ENCODE measurements at regions not wholly inside any gene's neighbourhood (a gene's known extent, or its start where the extent isn't known, plus 50 kb on each side); places are given as distances from the start of the nearest gene placed in this dataset.

DNA sequence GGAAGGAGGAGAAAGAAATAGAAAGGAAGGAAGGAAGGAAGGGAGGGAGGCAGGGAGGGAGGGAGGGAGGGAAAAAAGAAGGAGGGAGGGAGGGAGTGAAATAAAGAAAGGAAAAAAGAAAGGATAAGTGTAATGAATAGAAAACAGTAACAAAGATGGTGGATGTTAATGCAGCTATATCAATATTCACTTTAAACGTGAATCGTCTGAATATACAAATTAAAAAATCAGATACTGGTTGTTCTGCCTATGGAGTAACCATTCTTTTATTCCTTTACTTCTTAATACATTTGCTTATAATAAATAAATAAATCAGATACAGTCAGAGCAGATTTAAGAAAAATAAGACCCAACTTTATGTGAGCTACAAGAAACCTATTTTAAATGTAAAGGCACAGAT lies 1520.4 kb downstream of the TBC1D22A start:
- TF ChIP-seq, protein P1, sequence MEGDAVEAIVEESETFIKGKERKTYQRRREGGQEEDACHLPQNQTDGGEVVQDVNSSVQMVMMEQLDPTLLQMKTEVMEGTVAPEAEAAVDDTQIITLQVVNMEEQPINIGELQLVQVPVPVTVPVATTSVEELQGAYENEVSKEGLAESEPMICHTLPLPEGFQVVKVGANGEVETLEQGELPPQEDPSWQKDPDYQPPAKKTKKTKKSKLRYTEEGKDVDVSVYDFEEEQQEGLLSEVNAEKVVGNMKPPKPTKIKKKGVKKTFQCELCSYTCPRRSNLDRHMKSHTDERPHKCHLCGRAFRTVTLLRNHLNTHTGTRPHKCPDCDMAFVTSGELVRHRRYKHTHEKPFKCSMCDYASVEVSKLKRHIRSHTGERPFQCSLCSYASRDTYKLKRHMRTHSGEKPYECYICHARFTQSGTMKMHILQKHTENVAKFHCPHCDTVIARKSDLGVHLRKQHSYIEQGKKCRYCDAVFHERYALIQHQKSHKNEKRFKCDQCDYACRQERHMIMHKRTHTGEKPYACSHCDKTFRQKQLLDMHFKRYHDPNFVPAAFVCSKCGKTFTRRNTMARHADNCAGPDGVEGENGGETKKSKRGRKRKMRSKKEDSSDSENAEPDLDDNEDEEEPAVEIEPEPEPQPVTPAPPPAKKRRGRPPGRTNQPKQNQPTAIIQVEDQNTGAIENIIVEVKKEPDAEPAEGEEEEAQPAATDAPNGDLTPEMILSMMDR (IDR thresholded peaks at IDR 0.05; ENCODE audit: control insufficient read depth, extremely low read depth, insufficient read depth), result no peak
- no peak overlapping the region for H3K4me3 ChIP-seq (ENCODE audit: low read depth, low read length)
- DNase-seq (ENCODE audit: low read depth), result no peak

DNA sequence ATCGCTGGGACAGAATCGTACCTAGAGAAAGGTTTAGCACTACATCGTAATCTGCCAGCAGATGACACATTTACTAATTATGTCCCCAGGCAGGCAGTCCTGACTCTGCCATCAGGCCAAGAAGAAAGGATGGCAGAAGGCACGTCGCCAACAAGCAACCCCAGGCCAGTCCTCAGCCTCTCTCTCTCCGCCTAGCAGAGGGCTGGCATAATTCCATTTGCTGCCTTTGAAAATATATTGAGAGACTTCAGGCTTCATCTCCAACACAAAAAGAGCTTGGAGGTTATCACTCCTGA lies 1517.0 kb downstream of the TBC1D22A start:
- TF ChIP-seq, protein P1 (IDR thresholded peaks at IDR 0.05; ENCODE audit: control insufficient read depth, extremely low read depth, insufficient read depth), result no peak
- no peak for DNase-seq (ENCODE audit: low read depth)
- H3K4me3 ChIP-seq (ENCODE audit: low read depth, low read length), result no peak overlapping the region

DNA sequence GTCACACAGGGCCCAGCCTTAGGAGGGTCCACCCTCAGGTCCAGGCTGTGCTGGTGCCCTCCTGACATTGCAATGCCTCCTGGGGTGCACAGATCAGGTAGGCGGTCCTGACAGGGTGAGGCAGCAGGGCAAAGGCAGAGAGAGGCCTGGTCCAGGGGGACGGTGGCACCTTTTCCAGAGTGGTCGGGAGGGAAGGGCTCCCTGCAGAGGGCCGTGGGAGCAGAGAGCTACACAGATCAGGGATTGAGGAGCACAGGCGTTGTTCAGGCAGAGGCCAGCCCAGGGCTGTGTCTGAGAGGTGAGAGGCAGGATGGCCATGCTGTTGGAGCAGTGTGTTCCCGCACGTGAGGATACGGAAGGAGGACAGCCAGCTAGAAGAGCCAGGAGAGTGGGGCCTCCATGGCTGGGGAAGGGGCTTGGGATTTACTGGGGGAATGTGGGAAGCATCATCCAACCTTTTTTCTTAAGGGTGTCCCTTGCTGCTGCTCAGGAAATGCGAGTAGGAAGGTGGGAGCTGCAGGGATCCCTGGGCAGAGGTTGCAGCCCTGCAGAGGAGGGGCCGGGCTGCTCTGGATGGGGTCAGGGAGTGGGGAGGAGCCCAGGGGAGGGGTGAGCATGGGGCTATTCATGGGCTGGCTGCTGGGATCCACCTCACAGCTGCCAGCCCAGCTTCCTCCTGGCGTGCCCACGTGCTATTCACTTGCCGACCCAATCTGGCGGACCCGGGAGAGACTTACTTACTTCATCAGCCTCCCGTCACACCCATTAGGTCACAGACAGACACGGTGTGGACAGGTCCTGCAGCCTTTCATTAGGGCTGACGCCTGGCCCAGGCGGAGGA lies 1516.4 kb downstream of the TBC1D22A start:
- H3K4me3 ChIP-seq (ENCODE audit: low read depth, low read length), result no peak overlapping the region
- TF ChIP-seq, protein P1 (IDR thresholded peaks at IDR 0.05; ENCODE audit: control insufficient read depth, extremely low read depth, insufficient read depth), result no peak
- DNase-seq (ENCODE audit: low read depth), result no peak

DNA sequence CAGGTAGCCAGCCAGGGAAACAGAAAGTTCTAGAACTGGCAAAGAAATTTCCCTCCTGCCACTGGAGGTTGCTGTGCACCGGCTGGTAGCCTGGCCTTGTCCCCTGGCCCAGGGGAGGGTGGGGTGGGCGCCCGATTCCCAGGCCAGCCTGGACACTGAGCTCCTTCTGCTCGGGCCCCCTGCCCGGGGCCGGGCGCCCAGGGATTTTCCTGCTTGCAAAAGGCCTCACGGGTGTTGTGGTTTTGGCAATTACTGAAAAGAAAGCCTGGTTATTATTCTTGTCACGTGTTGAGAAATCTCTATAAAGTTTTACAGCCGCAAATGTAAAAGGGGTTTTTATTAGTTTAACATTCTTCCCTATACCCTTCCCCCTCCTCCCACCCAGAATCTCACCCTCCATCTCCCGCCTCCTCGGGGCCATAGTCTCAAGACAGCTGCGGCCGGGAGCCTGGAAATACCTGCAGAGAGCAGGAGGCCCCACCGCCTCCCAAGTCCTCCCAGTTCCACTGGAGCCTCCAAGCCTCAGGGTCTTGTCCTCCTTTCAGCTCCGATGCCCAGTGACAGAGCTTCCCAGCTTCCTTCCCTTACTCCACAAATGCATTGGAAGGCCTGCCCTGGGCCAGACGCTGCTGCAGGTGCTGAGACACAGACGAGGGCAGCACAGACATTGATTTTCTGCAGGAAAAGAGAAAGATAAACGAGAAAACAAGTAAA lies 1515.6 kb downstream of the TBC1D22A start:
- no peak overlapping the region for H3K4me3 ChIP-seq (ENCODE audit: low read depth, low read length)
- TF ChIP-seq, protein P1 (IDR thresholded peaks at IDR 0.05; ENCODE audit: control insufficient read depth, extremely low read depth, insufficient read depth), result no peak
- no peak for DNase-seq (ENCODE audit: low read depth)

DNA sequence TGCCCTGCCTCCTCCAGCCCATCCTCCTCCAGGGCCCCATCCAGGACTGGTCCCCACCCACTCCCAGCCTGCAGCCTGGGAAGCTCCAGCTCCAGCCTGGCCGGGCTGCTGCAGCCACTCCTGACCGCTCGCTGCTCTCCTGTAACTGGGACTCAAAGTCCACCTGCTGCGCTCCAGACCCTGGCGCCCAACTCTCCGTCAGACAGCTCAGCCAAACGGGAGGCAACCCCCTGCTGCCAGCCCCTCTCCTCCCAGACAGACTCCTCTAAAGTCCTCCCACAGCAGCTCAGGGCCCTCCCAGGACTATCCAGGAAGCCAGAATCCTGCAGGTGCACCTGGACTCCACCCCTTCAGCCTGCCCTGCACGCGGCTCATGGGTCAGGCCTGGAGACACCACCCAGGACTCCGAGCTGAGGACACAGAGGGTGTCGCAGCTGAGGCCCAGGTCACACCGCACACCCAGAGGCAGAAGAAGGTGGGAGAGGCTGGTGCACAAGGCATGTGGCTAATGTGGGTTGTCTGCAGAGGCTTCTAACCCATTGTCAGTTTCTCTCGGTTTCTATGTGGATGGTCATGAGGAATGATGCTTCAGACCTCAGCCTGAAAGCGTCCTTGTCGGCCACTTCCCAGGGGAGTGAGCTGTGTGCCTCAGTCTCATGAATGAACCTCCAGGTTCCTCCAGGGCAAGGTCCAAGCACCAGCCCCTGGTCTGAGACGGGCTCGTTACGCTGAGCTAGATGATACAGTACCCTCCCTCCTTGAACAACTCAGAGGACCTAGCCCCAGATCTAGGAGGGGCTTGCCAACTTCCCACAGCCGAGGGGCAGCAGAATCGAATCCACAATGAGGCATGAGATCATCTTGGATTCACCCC lies 1514.8 kb downstream of the TBC1D22A start:
- DNase-seq (ENCODE audit: low read depth), result no peak
- TF ChIP-seq, protein P1 (IDR thresholded peaks at IDR 0.05; ENCODE audit: control insufficient read depth, extremely low read depth, insufficient read depth), result no peak
- no peak overlapping the region for H3K4me3 ChIP-seq (ENCODE audit: low read depth, low read length)

DNA sequence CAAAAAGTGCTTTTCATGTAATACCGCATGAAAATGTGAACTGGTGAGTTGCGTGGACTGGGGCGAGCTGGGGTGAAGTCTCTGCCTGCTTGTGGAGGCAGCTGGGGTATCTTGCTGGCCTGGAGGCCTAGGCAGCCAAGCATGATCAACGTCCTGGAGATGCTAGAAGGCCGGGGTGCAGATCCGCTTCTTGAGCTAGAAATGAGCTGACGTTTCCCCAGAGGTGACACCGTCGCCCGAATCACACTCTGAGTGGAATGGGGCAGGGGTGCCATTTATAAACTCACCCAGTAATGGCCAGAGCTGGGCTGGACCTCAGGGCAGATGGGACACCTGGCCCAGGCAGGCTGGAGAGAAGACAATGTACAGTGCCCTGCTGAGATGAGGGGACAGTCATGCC lies 1513.0 kb downstream of the TBC1D22A start:
- H3K4me3 ChIP-seq (ENCODE audit: low read depth, low read length), result no peak overlapping the region
- DNase-seq (ENCODE audit: low read depth), result no peak
- TF ChIP-seq, protein P1 (IDR thresholded peaks at IDR 0.05; ENCODE audit: control insufficient read depth, extremely low read depth, insufficient read depth), result no peak
